Epithelial cell of proximal tubule (primary cell): ENCODE measurements at regions not wholly inside any gene's neighbourhood (a gene's known extent, or its start where the extent isn't known, plus 50 kb on each side); places are given as distances from the start of the nearest gene placed in this dataset.

ENCODE experiments used
- DNase-seq: peaks from one replicate; pipeline ENCODE4 v3.0.0-alpha.2; 2011; ENCODE audit warnings: low read depth
- H3K4me3 ChIP-seq: 2 replicates; pipeline ENCODE4 v1.5.1; 2011; ENCODE audit warnings: low read depth, mild to moderate bottlenecking, low read length
- CTCF ChIP-seq: conservative IDR thresholded peaks from 2 replicates; pipeline ENCODE4 v1.5.1; 2012; ENCODE audit warnings: low read depth, mild to moderate bottlenecking, low read length

- no peak overlapping the region for H3K4me3 ChIP-seq
- DNase-seq: no peak
- TF ChIP-seq CTCF: no peak
These were observed 51.6 kb upstream of the TAS2R1 start for GRCh38 chr5:9681706-9682105.
